GM20000 (cell line): ENCODE measurements at regions not wholly inside any gene's neighbourhood (a gene's known extent, or its start where the extent isn't known, plus 50 kb on each side); places are given as distances from the start of the nearest gene placed in this dataset.
"Not testable (repeated sequence)": the region's sequence is repeated elsewhere in the genome, so short reads cannot be mapped to it uniquely, and the experiment has no call there.

Experiments used
- DNase-seq: peaks from one replicate; pipeline ENCODE4 v3.0.0; 2012; ENCODE audit warnings: low spot score
- CTCF ChIP-seq: IDR thresholded peaks from 2 replicates; pipeline ENCODE4 v1.5.1; 2012; ENCODE audit warnings: mild to moderate bottlenecking, control low read depth; ENCODE audit errors: extremely low read depth, missing control alignments

- TF ChIP-seq CTCF = no peak
- no peak for DNase-seq
Measured at GRCh38 chr7:69104023-69104422, 494.3 kb upstream of the AUTS2 start.

DNA sequence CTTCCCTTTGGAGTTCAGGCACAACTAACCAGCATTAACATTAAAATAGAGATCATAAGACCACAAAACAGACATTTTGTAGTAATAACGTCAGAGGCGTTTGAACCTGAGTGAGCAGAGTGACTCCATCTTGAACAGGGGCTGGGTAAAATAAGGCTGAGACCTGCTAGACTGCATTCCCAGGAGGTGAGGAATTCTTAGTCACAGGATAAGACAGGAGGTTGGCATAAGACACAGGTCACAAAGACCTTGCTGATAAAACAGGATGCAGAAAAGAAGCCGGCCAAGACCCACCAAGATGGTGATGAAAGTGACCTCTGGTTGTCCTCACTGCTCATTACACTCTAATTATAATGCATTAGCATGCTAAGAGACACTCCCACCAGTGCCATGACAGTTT, 493.2 kb upstream of the AUTS2 start:
- TF ChIP-seq CTCF = no peak
- DNase-seq = no peak

DNA sequence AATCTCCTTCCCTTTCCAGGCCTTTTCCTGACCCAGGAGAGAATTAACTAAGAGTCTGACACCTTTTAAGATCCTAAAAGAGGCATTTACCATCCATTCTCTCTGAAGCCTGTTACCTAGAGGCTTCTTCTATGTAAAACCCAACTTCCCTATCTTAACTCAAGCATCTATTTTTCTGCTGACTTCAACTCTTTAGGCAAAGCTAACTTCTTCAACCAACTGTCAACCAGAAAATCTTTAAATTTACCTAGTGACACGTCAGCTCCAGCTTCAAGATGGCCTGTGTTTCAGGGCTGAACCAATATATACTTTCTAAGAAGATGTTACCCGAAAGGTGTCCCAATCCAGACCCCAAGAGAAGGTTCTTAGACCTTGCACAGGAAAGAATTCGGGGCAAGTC, 492.3 kb upstream of the AUTS2 start:
- no peak for DNase-seq
- no peak for TF ChIP-seq CTCF

DNA sequence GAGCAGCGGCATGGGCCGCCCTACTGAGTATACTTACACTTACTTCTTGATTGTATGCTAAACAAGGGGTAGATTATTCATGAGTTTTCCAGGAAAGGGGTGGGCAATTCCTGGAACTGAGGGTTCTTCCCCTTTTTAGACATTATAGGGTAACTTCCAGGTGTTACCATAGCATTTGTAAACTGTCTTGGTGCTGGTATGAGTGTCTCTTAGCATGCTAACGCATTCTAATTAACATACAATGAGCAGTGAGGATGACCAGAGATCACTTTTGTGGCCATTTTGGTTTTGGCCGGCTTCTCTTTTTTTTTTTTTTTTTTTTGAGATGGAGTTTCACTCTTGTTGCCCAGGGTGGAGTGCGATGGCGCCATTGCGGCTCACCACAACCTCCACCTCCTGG, 491.8 kb upstream of the AUTS2 start:
- DNase-seq = not testable (repeated sequence)

- not testable (repeated sequence) for DNase-seq
Measured at GRCh38 chr7:69106946-69107345, 491.3 kb upstream of the AUTS2 start.

GRCh38 chr7:69108097-69108496, 490.2 kb upstream of the AUTS2 start:
- DNase-seq = no peak

GRCh38 chr7:69109246-69109645, 489.0 kb upstream of the AUTS2 start:
- TF ChIP-seq CTCF = no peak
- no peak for DNase-seq

More at GRCh38 chr7:69108097-69108496, 490.2 kb upstream of the AUTS2 start:
- no peak for TF ChIP-seq CTCF

- no peak for DNase-seq
- no peak for TF ChIP-seq CTCF
Measured at GRCh38 chr7:69109879-69110278, 488.4 kb upstream of the AUTS2 start.

DNA sequence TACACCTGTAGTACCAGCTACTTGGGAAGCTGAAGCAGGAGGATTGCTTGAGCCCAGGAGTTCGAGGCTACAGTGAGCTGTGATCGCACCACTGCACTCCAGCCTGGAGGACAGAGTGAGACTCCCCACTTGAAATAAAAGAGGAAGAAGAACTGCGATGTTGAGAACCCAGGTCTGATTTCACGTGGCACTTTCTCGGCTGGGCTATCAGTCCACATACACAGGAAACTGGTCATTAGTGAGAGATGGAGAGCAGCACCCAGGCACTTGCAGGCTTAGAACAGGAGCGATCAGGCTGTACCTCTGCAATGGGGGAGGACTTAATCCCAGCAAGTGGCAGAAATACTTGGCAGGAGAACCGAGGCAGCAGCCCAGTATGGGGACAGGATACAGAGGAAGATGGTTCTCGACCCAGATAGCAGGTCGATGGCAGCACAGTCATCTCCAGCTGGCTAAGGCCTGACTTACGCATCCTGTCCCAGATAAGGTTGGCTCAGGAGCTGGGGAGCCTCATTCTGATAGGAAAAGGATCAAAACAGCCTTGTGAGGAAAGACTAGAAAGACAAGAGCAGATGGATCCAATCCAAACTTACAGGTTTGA, 487.7 kb upstream of the AUTS2 start:
- TF ChIP-seq CTCF = no peak

More for the DNA sequence above, 487.7 kb upstream of the AUTS2 start:
- DNase-seq = no peak
